Common myeloid progenitor, CD34-positive (primary cell): ENCODE measurements at regions not wholly inside any gene's neighbourhood (a gene's known extent, or its start where the extent isn't known, plus 50 kb on each side); places are given as distances from the start of the nearest gene placed in this dataset.

Experiments used
- CTCF ChIA-PET: fragments of 350-600 bp; sonication (Branson Sonifier 250); formaldehyde crosslinking; loops from one replicate; lab custom pipeline; 2021; ENCODE audit warnings: antibody characterized with exemption; lab: Charles Lee
- POLR2A ChIA-PET: fragments of 350-600 bp; sonication (Branson Sonifier 250); formaldehyde crosslinking; loops from one replicate; lab custom pipeline; 2021; ENCODE audit warnings: antibody characterized with exemption; lab: Charles Lee
- DNase-seq, 3 donors: peaks; one replicate each; pipeline versions ENCODE4 v3.0.0 to v3.0.0-alpha.2; 2013
- H3K27ac ChIP-seq, 2 experiments: 1 replicate in 1 of 2; 2 replicates in 1 of 2; pipeline ENCODE4 v1.7.0; 2013; ENCODE audit warnings: inconsistent platforms in 2 of 2, low read length in 2 of 2, mild to moderate bottlenecking in 2 of 2, low read depth in 1 of 2, moderate library complexity in 1 of 2; ENCODE audit not compliant: severe bottlenecking in 2 of 2, insufficient read depth in 1 of 2, poor library complexity in 1 of 2
- H3K27me3 ChIP-seq, 5 experiments: replicated peaks in 2 of 5; 1 replicate in 3 of 5; 2 replicates in 2 of 5; pipeline versions ENCODE4 v1.6.1 to v1.7.0; 2013; ENCODE audit warnings: low read length in 4 of 5, mild to moderate bottlenecking in 2 of 5, moderate library complexity in 2 of 5, inconsistent platforms in 1 of 5; ENCODE audit not compliant: insufficient read depth in 5 of 5, control insufficient read depth in 4 of 5
- H3K36me3 ChIP-seq, 4 experiments: 1 replicate in 2 of 4; 2 replicates in 2 of 4; pipeline versions ENCODE4 v1.6.1 to v1.7.0; 2013; ENCODE audit warnings: low read length in 3 of 4, control low read depth in 1 of 4, mild to moderate bottlenecking in 1 of 4; ENCODE audit not compliant: control insufficient read depth in 4 of 4, insufficient read depth in 4 of 4
- H3K4me1 ChIP-seq, 4 experiments: 1 replicate in 3 of 4; 2 replicates in 1 of 4; pipeline versions ENCODE4 v1.6.1 to v1.7.1; 2013; ENCODE audit warnings: low read length in 3 of 4, mild to moderate bottlenecking in 3 of 4, control low read depth in 1 of 4, inconsistent platforms in 1 of 4, moderate library complexity in 1 of 4; ENCODE audit not compliant: control insufficient read depth in 4 of 4, insufficient read depth in 4 of 4; ENCODE audit errors: control extremely low read depth in 1 of 4
- H3K4me3 ChIP-seq, 7 experiments: 1 replicate in 4 of 7; 2 replicates in 3 of 7; pipeline versions ENCODE4 v1.5.1 to v1.7.0; 2013; ENCODE audit warnings: mild to moderate bottlenecking in 7 of 7, low read length in 6 of 7, moderate library complexity in 6 of 7, inconsistent platforms in 2 of 7, low read depth in 2 of 7, control low read depth in 1 of 7; ENCODE audit not compliant: insufficient read depth in 4 of 7, control insufficient read depth in 1 of 7; ENCODE audit errors: extremely low read depth in 1 of 7
- H3K9me3 ChIP-seq, 5 experiments: 1 replicate in 4 of 5; 2 replicates in 1 of 5; pipeline versions ENCODE4 v1.6.1 to v1.7.1; 2013; ENCODE audit warnings: low read length in 4 of 5, mild to moderate bottlenecking in 2 of 5, inconsistent platforms in 1 of 5, low read depth in 1 of 5, moderate library complexity in 1 of 5; ENCODE audit not compliant: control insufficient read depth in 4 of 5, insufficient read depth in 2 of 5; ENCODE audit errors: control extremely low read depth in 1 of 5
- WGBS: methylation state at CpG from one replicate; pipeline ENCODE4 v1.1.5; 2013; ENCODE audit not compliant: insufficient coverage; 5-methylcytosine and 5-hydroxymethylcytosine counted together

DNA sequence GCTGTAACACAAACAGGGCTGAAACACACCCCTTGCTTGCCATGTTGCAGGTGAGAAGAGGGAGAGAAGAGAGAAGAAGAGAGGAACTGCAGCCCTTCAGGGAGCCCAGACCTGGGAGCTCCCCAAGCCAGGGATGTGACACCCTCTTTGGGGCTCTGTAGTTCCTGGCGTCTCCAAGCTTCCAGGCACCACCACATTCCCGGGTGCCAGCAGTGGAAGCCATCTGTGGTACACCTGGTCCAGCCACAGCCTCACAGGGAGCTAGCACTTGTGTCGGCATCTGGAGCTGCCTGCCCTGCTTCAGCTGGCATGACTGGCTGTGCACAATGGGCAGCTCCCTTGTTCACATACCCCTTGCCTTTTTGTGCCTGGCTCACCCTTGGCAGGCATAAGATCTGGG lies 182.1 kb downstream of the DEPDC1B start:
- Histone ChIP-seq H3K4me3 (no peak overlapping the region), H3K9me3 (peaks cover 0 to 6% (median 0%) of the 10 kb centered on the region in 5 experiments), H3K4me1 (peaks cover 5 to 28% (median 24%) of the 10 kb centered on the region in 4 experiments), H3K36me3 (no peaks in the 10 kb centered on the region), H3K27me3 (no peaks in the 10 kb centered on the region), H3K27ac (no peak overlapping the region)
- CTCF ChIA-PET: no interaction called here
- POLR2A ChIA-PET: no interaction called here
- no peak for DNase-seq
- WGBS: 100% methylated on average over 3 of the region's 3 CpGs

DNA sequence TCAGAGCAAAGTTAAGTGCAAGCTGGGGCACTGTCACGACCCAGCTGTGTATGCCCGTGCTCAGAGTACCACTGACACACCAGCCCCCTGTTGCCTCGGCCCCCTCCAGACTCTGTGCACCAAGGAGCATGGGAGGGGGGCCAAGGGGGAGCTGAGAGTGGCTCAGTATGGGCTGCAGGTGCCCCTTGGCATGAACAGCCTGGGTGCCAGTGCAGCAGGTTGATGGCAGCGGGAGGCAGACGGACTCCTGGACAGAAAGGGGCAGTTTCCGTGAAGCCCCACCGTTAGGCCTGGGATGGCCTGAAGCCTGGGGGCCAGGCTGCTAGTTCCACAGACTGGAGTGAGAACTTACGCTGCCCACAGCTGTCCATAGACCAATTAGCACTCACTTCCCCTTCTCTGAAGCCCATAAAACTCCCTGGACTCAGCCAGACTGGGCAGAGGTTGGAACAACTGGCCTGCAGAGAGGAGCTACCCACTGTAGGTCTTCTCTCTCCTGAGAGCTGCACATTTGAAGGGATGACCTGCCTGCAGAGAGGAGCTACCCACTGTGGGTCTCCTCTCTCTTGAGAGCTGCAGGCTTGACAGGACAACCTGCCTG lies 182.8 kb downstream of the DEPDC1B start:
- CTCF ChIA-PET: interaction anchor here (2.2 kb wide), 1 partner anchor 10 kb away, joined by 6 read pairs; no protein-coding TSS in a partner anchor
- POLR2A ChIA-PET: no interaction called here
- no peak overlapping the region for H3K4me3 ChIP-seq

DNA sequence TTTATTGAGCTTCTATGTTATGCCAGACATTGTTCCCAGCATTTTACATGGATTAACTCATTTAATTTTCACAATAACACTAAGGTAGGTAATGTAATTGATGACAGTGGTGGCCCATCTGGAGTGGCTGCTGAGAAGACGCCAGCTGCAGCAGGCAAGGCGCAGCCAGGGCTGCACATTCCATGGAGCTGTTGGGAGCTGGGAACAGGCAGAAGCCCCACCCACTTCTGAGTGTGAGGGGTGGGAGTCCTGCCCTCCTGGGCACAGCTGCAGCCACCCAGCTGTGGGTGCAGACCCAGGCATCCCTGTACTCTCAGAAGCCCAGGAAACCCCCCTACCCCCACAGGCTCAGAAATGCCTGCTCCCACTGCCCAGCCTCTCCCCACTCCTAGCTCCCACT lies 183.3 kb downstream of the DEPDC1B start:
- DNase-seq: no peak
- Histone ChIP-seq H3K27ac (no peak overlapping the region), H3K9me3 (peaks cover 0 to 6% (median 0%) of the 10 kb centered on the region in 5 experiments), H3K4me3 (no peak overlapping the region), H3K36me3 (no peaks in the 10 kb centered on the region), H3K27me3 (no peaks in the 10 kb centered on the region), H3K4me1 (peaks cover 0 to 16% (median 13%) of the 10 kb centered on the region in 4 experiments)
- ChIA-PET POLR2A (no interaction called here), CTCF (interaction anchor here (2.2 kb wide), 1 partner anchor 9 kb away, joined by 6 read pairs; no protein-coding TSS in a partner anchor)
- 100% methylated on average over 2 of the region's 2 CpGs for WGBS

More for the DNA sequence above, 182.8 kb downstream of the DEPDC1B start:
- DNase-seq: no peak
- Histone ChIP-seq H3K36me3 (no peaks in the 10 kb centered on the region), H3K27ac (no peak overlapping the region), H3K9me3 (peaks cover 0 to 6% (median 0%) of the 10 kb centered on the region in 5 experiments), H3K27me3 (no peaks in the 10 kb centered on the region), H3K4me1 (peaks cover 2 to 21% (median 18%) of the 10 kb centered on the region in 4 experiments)
- 100% methylated on average over 5 of the region's 8 CpGs for WGBS

DNA sequence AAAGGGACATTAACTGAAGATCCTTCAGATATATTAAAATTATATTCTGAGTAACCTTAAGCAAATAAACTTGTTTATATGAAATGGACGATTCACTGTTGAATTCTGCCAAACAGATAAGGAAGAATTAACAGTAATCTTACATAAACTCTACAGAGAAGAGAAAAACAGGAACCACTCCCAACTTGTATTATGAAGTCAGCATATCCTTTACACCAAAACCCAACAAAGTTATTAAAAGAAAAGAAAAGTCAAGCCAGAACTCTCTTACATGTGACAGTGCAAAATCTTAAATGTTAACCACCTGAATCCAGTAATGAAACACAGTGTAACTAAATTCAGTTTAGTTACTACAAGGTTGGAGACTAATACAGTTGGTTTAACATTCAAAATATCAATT lies 185.8 kb downstream of the DEPDC1B start:
- H3K36me3 ChIP-seq: no peaks in the 10 kb centered on the region
- peaks cover 0 to 2% (median 0%) of the 10 kb centered on the region in 4 experiments for H3K4me1 ChIP-seq
- no peak overlapping the region for H3K4me3 ChIP-seq
- peak in 2 of 3 donors; percentile 36 to 48 for DNase-seq
- ChIA-PET POLR2A (no interaction called here), CTCF (no interaction called here)
- H3K27ac ChIP-seq: no peak overlapping the region
- no CpG with 5 or more reads among the region's 1 CpG for WGBS
- peaks cover 0 to 6% (median 0%) of the 10 kb centered on the region in 5 experiments for H3K9me3 ChIP-seq
- H3K27me3 ChIP-seq: no peaks in the 10 kb centered on the region

DNA sequence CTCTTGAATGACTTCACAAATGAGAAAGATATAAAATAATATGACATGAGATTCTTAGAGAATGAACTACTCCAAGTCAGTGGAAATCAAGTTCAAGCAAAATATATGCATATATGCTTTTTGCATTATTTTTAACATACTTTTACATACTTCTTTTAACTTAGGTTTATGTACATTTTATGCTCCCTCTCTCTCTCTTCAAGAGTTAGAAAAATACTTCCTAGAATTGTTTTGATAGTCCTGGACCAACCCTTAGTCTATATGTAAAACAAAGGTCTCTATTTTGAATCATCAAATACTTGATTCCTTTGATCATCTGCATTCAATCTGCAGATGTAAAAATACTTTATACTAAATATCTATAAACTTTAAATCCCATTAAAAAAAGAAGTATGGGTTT lies 187.8 kb downstream of the DEPDC1B start:
- CTCF ChIA-PET: no interaction called here
- Histone ChIP-seq H3K36me3 (no peaks in the 10 kb centered on the region), H3K9me3 (peaks cover 0 to under 1% (median 0%) of the 10 kb centered on the region in 5 experiments), H3K4me3 (no peak overlapping the region), H3K27ac (no peak overlapping the region), H3K27me3 (no peaks in the 10 kb centered on the region), H3K4me1 (peaks cover 0 to 2% (median 0%) of the 10 kb centered on the region in 4 experiments)
- DNase-seq: no peak
- POLR2A ChIA-PET: interaction anchor here (0.5 kb wide), 1 partner anchor 20 kb away, joined by 8 read pairs; no protein-coding TSS in a partner anchor

GRCh38 chr5:60510663-60511062 lies 189.3 kb downstream of the DEPDC1B start:
- Histone ChIP-seq H3K27ac (no peak overlapping the region), H3K9me3 (no peaks in the 10 kb centered on the region), H3K4me1 (peaks cover 0 to 2% (median 0%) of the 10 kb centered on the region in 4 experiments), H3K36me3 (no peaks in the 10 kb centered on the region), H3K27me3 (no peaks in the 10 kb centered on the region), H3K4me3 (no peak overlapping the region)
- ChIA-PET CTCF (interaction anchor here (1.2 kb wide), 1 partner anchor 12 kb away, joined by 3 read pairs; no protein-coding TSS in a partner anchor), POLR2A (no interaction called here)
- DNase-seq: no peak
- 97% methylated on average over 3 of the region's 3 CpGs for WGBS

DNA sequence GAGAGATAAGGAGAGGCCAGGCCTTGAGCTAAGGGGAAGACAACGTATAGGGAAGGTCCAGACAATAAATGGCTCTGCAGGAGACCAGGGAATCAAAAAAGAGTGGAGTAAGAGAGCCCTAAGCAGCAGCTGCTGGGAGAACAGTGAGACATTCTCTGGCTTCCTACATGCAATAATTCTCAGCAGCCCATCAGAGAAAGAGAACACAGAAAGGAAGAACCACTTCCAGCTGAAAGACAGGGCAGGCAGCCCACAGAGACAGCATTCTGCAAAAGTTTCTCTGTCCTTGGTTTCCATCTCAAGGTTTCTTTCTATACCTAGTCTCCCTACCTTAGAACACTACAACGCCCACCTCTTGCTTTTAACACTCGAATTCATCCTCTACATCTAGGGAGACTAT lies 189.9 kb downstream of the DEPDC1B start:
- no peak for DNase-seq
- Histone ChIP-seq H3K27ac (no peak overlapping the region), H3K27me3 (no peaks in the 10 kb centered on the region), H3K4me3 (no peak overlapping the region), H3K36me3 (no peaks in the 10 kb centered on the region), H3K9me3 (no peaks in the 10 kb centered on the region), H3K4me1 (peaks cover 0 to 2% (median 0%) of the 10 kb centered on the region in 4 experiments)
- CTCF ChIA-PET: interaction anchor here (1.2 kb wide), 1 partner anchor 13 kb away, joined by 3 read pairs; no protein-coding TSS in a partner anchor
- WGBS: 80% methylated on average over 1 of the region's 3 CpGs
- POLR2A ChIA-PET: no interaction called here
